Psoas muscle (tissue), 7 donors: ENCODE measurements at regions not wholly inside any gene's neighbourhood (a gene's known extent, or its start where the extent isn't known, plus 50 kb on each side); places are given as distances from the start of the nearest gene placed in this dataset.
A peak's percentile ranks its signal among the peaks of the same experiment; 100 is the strongest.

ENCODE experiments used
- ATAC-seq, 4 donors: fragments of 200-7000 bp; cut with Tn5 transposase; one replicate each; pipeline ENCODE4 v1.9.1; 2020; ENCODE audit warnings: moderate library complexity in 3 of 4, mild to moderate bottlenecking in 2 of 4
- DNase-seq, 2 donors: peaks; one replicate each; pipeline ENCODE4 v3.0.0-alpha.2; 2020
- H3K27ac ChIP-seq: fragments of 200-600 bp; one replicate; pipeline ENCODE4 v1.8.0; 2022
- H3K27me3 ChIP-seq, 3 donors: fragments of 200-600 bp in 1 of 3; one replicate each; pipeline versions ENCODE4 v1.6.1 to v1.8.0; 2013 to 2022; ENCODE audit warnings: low read length in 2 of 3, mild to moderate bottlenecking in 2 of 3, moderate library complexity in 1 of 3; ENCODE audit not compliant: insufficient read depth in 3 of 3
- H3K36me3 ChIP-seq, 2 donors: fragments of 200-600 bp in 1 of 2; one replicate each; pipeline versions ENCODE4 v1.6.1 to v1.8.0; 2013 to 2022; ENCODE audit warnings: low read depth in 1 of 2, mild to moderate bottlenecking in 1 of 2, moderate library complexity in 1 of 2; ENCODE audit not compliant: insufficient read depth in 1 of 2
- H3K4me1 ChIP-seq: fragments of 200-600 bp; one replicate; pipeline ENCODE4 v1.8.0; 2022
- H3K4me3 ChIP-seq: fragments of 200-600 bp; one replicate; pipeline ENCODE4 v1.8.0; 2022; ENCODE audit warnings: mild to moderate bottlenecking
- H3K9me3 ChIP-seq: fragments of 200-600 bp; one replicate; pipeline ENCODE4 v1.8.0; 2022
- CTCF ChIP-seq: fragments of 200-600 bp; IDR thresholded peaks from one replicate; pipeline ENCODE4 v1.8.0; 2022; ENCODE audit warnings: antibody characterized with exemption
- WGBS, 3 donors: extraction: QIAGEN DNeasy Blood & Tissue Kit; methylation state at CpG; one replicate each; pipeline versions ENCODE4 v1.1.6 to v1.1.7; 2013; 5-methylcytosine and 5-hydroxymethylcytosine counted together
- intact Hi-C, 2 donors: fragments of 100-400 bp; cut with DNase I; formaldehyde crosslinking; loops; one replicate each; pipeline versions ENCODE4 v1.11.0 to v1.14.2; 2022
- donor health status: healthy with polysubstance abuse.
- donor health status: DM: no; HTN: no; CAD: no; lungs with moderate emphysema.
- donor health status: Bipolar disorder and iron deficiency.
- donor health status: healthy.
- donor health status: DM: yes; HTN: yes; CAD: no.
- donor health status: DM: no; HTN: no; CAD: no.
- donor health status: DM: yes; HTN: yes; CAD: no.

- intact Hi-C loops, result loop anchor here (2.0 to 10.0 kb wide), 2 partner anchors 89 to 495 kb away; partner anchors contain the start of gene BMP6 (in 1 of the 2)
- Histone ChIP-seq H3K4me1 (no peaks in the 10 kb centered on the region), H3K27me3 (no peaks in the 10 kb centered on the region), H3K36me3 (no peaks in the 10 kb centered on the region), H3K27ac (no peak overlapping the region), H3K4me3 (no peak overlapping the region), H3K9me3 (peaks cover 3% of the 10 kb centered on the region)
- 4 to 9% (median 8%) methylated on average over 3 of the region's 3 CpGs for WGBS, 3 donors
- ATAC-seq, result peak in 1 of 4 donors; percentile 43
- TF ChIP-seq CTCF, result peak; percentile 71
- DNase-seq, result no peak
These were observed 117.1 kb upstream of the EEF1E1 start for GRCh38 chr6:8219352-8219943.

DNA sequence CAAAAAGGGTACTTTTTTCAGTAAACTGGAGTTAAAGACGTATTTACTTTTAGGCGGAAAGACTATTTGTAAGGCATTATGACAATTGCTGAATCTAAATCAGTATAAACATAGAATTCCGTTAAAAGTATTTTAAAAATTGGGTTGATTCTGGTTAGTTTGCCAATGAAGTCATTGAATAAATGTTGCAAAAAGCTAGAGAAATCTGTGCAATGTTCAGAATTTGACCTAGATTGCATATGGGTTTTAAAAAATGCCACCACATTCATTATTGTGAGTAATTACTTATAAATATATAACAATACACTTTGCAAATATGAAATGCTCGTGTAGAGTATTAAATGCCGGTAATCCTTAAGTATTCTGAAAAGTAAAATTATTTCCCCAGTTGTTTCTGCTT is 116.5 kb upstream of the EEF1E1 start:
- no peak overlapping the region for H3K4me3 ChIP-seq
- intact Hi-C loops, result loop anchor here (2.0 to 10.0 kb wide), 2 partner anchors 88 to 494 kb away; partner anchors contain the start of gene BMP6 (in 1 of the 2)
- H3K27ac ChIP-seq, result no peak overlapping the region
- TF ChIP-seq CTCF, result no peak
- no peaks in the 10 kb centered on the region for H3K27me3 ChIP-seq
- H3K4me1 ChIP-seq, result no peaks in the 10 kb centered on the region
- 73 to 76% (median 73%) methylated on average over 5 of the region's 5 CpGs for WGBS, 3 donors
- DNase-seq, result no peak
- peaks cover 3% of the 10 kb centered on the region for H3K9me3 ChIP-seq
- no peak for ATAC-seq
- H3K36me3 ChIP-seq, result no peaks in the 10 kb centered on the region

- WGBS, 3 donors, result 58 to 69% (median 64%) methylated on average over 6 of the region's 6 CpGs
- DNase-seq (no peak), ATAC-seq (no peak)
- intact Hi-C loops, result loop anchor here in 1 of 2 donors (10.0 kb wide), 1 partner anchor 491 kb away; the partner anchor contains the start of gene BMP6
- no peaks in the 10 kb centered on the region for H3K36me3 ChIP-seq
- no peaks in the 10 kb centered on the region for H3K4me1 ChIP-seq
- no peak overlapping the region for H3K4me3 ChIP-seq
- no peak overlapping the region for H3K27ac ChIP-seq
- no peak for TF ChIP-seq CTCF
- no peaks in the 10 kb centered on the region for H3K27me3 ChIP-seq
- no peaks in the 10 kb centered on the region for H3K9me3 ChIP-seq
These were observed 113.3 kb upstream of the EEF1E1 start for GRCh38 chr6:8215631-8216030.

DNA sequence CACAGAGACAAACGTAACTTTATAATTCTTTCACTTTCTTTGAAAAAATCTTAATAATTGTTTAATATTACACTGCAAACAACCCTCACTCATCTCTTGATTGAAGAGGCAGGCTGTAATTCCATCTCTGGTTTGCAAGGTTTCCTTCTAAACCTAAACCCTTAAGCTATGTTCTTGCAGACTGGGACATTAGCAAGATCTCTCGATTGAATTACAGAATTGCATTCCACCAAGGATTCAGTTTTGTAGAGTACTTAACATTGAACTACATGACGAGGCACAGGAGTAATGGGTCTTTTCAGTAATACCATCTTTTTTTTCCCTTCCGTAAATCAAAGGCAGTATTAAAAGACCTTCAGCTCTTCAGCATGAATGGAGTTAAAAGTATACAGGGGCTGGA is 111.6 kb upstream of the EEF1E1 start:
- H3K36me3 ChIP-seq, result no peaks in the 10 kb centered on the region
- no peaks in the 10 kb centered on the region for H3K4me1 ChIP-seq
- no peak for TF ChIP-seq CTCF
- H3K9me3 ChIP-seq, result no peaks in the 10 kb centered on the region
- WGBS, 3 donors, result 36 to 46% (median 44%) methylated on average over 4 of the region's 4 CpGs
- no peaks in the 10 kb centered on the region for H3K27me3 ChIP-seq
- ATAC-seq (no peak), DNase-seq (no peak)
- H3K27ac ChIP-seq, result no peak overlapping the region
- H3K4me3 ChIP-seq, result no peak overlapping the region
- intact Hi-C loops, result loop anchor here in 1 of 2 donors (10.0 kb wide), 1 partner anchor 489 kb away; the partner anchor contains the start of gene BMP6
